HCT116 (cell line): ENCODE measurements at regions not wholly inside any gene's neighbourhood (a gene's known extent, or its start where the extent isn't known, plus 50 kb on each side); places are given as distances from the start of the nearest gene placed in this dataset.

Experiments used
- EZH2 ChIP-seq: fragments of 200-600 bp; sonication (generic); IDR thresholded peaks from 2 replicates; pipeline ENCODE4 v1.6.1; 2017; ENCODE audit warnings: antibody characterized with exemption, mixed run types
- TF ChIP-seq, protein P1 (sequence below), 3 experiments: fragments of 200-600 bp in 1 of 3; sonication (generic) in 1 of 3; IDR thresholded peaks in 2 of 3; conservative IDR thresholded peaks in 1 of 3; 2 replicates each; pipeline ENCODE4 v1.5.1; 2012 to 2017; ENCODE audit warnings: low read depth in 2 of 3, low read length in 2 of 3, antibody characterized with exemption in 1 of 3, borderline replicate concordance in 1 of 3, control low read depth in 1 of 3, mild to moderate bottlenecking in 1 of 3, mixed read lengths in 1 of 3, mixed run types in 1 of 3, moderate library complexity in 1 of 3; ENCODE audit not compliant: insufficient read depth in 1 of 3

DNA sequence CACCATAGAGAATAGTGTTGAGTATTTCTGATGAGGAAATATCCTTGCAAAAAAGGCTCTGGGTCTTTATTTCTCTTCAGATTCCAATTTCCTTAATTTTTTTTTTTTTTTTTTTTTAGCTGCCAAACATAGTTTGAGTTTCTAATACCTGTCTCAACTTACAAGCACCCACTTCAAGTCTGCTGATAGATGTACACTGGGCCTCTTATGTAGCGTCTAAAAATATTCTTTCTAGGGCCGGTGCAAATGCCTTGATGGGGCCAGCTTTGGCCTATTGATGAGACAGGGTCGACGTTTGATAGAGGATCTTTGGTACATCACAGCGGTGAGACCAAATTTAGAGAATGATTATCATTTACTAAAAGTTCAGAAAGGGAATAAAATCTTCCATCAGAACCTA is 626.4 kb downstream of the LMO4 start:
- TF ChIP-seq, protein P1, sequence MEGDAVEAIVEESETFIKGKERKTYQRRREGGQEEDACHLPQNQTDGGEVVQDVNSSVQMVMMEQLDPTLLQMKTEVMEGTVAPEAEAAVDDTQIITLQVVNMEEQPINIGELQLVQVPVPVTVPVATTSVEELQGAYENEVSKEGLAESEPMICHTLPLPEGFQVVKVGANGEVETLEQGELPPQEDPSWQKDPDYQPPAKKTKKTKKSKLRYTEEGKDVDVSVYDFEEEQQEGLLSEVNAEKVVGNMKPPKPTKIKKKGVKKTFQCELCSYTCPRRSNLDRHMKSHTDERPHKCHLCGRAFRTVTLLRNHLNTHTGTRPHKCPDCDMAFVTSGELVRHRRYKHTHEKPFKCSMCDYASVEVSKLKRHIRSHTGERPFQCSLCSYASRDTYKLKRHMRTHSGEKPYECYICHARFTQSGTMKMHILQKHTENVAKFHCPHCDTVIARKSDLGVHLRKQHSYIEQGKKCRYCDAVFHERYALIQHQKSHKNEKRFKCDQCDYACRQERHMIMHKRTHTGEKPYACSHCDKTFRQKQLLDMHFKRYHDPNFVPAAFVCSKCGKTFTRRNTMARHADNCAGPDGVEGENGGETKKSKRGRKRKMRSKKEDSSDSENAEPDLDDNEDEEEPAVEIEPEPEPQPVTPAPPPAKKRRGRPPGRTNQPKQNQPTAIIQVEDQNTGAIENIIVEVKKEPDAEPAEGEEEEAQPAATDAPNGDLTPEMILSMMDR (IDR thresholded peaks at IDR 0.05 in 2 of 3, conservative IDR thresholded peaks at IDR 0.05 in 1 of 3; ENCODE audit: borderline replicate concordance in 1 of 3, insufficient read depth in 1 of 3, low read depth in 2 of 3, low read length in 2 of 3), result no peak
- TF ChIP-seq EZH2, result no peak
